Neural cell (in vitro differentiated cells): ENCODE measurements at regions not wholly inside any gene's neighbourhood (a gene's known extent, or its start where the extent isn't known, plus 50 kb on each side); places are given as distances from the start of the nearest gene placed in this dataset.

Experiments used
- EZH2 ChIP-seq: fragments of 200-600, 300-800 bp; shearing (Covaris generic), sonication (generic); IDR thresholded peaks from 2 replicates; pipeline ENCODE4 v1.6.1; 2014; ENCODE audit warnings: antibody characterized with exemption, low read length, borderline replicate concordance, mild to moderate bottlenecking; ENCODE audit not compliant: insufficient read depth, poor library complexity, severe bottlenecking
- MXI1 ChIP-seq: fragments of 450-650 bp; conservative IDR thresholded peaks from 2 replicates; pipeline ENCODE4 v1.6.1; 2014; ENCODE audit warnings: antibody characterized with exemption, mild to moderate bottlenecking; ENCODE audit not compliant: poor library complexity, severe bottlenecking

DNA sequence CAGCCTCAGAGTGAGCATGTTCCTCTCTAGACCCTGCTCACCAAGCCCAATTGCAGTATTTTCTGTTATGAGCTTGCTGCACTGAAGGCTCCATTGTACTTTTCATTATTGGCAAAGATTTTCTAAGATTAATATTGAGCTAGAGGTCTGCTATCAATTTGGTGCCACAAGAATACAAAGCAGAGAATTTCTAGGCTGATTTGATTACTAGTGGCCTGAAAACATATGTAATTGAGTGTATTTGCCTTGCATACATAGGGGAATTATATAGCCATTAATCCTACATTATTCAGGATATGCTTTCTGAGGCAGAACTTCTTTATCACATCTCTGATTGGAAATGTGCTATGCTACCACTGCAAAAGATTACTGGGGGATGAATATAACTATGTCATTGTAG lies 322.9 kb upstream of the ZC3H12C start:
- TF ChIP-seq EZH2 (no peak), MXI1 (no peak)
